ENCODE measurements at regions not wholly inside any gene's neighbourhood (a gene's known extent, or its start where the extent isn't known, plus 50 kb on each side); places are given as distances from the start of the nearest gene placed in this dataset.

- no peak overlapping the region for H4K8ac ChIP-seq (replicated peaks; ENCODE audit: insufficient read length, low read depth, low read length)
- no peak overlapping the region for H2AK5ac ChIP-seq (ENCODE audit: insufficient read length, low read length)
- H3K4me2 ChIP-seq (ENCODE audit: insufficient read depth, insufficient read length, low read length), result no peak overlapping the region
- H3K9me3 Mint-ChIP-seq, result peaks cover 10 to 24% of the 10 kb centered on the region in 2 experiments; a peak in 4 of 5 replicates
- no peak overlapping the region for H3K9ac ChIP-seq (ENCODE audit: extremely low read depth, insufficient read length, low read length)
- H3T11ph ChIP-seq (ENCODE audit: low read length), result no peak overlapping the region
- H2BK15ac ChIP-seq (ENCODE audit: low read depth, low read length), result no peak overlapping the region
- TF ChIP-seq, protein P1, sequence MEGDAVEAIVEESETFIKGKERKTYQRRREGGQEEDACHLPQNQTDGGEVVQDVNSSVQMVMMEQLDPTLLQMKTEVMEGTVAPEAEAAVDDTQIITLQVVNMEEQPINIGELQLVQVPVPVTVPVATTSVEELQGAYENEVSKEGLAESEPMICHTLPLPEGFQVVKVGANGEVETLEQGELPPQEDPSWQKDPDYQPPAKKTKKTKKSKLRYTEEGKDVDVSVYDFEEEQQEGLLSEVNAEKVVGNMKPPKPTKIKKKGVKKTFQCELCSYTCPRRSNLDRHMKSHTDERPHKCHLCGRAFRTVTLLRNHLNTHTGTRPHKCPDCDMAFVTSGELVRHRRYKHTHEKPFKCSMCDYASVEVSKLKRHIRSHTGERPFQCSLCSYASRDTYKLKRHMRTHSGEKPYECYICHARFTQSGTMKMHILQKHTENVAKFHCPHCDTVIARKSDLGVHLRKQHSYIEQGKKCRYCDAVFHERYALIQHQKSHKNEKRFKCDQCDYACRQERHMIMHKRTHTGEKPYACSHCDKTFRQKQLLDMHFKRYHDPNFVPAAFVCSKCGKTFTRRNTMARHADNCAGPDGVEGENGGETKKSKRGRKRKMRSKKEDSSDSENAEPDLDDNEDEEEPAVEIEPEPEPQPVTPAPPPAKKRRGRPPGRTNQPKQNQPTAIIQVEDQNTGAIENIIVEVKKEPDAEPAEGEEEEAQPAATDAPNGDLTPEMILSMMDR (conservative IDR thresholded peaks at IDR 0.05), result no peak
- no peak overlapping the region for H3K27ac ChIP-seq (ENCODE audit: insufficient read length, low read depth, low read length)
- no peaks in the 10 kb centered on the region for H3K27me3 ChIP-seq (ENCODE audit: insufficient read depth, low read length)
- no peak overlapping the region for H3K4me3 Mint-ChIP-seq
- WGBS (ENCODE audit: extremely low coverage, insufficient read length, low lambda C conversion rate), result no CpG with 5 or more reads among the region's 2 CpGs
- peaks cover 2% of the 10 kb centered on the region; the same call in 1 of the 2 replicates for H3K27me3 Mint-ChIP-seq (ENCODE audit: low read depth)
- H2BK5ac ChIP-seq (ENCODE audit: insufficient read length, low read length), result no peak overlapping the region
- H3K4ac ChIP-seq (ENCODE audit: low read depth, low read length), result no peak overlapping the region
- H3K79me2 ChIP-seq (ENCODE audit: insufficient read depth, low read length), result no peaks in the 10 kb centered on the region
- no peak overlapping the region; a peak in 1 of 7 replicates for H3K27ac Mint-ChIP-seq
- H3K79me1 ChIP-seq (ENCODE audit: insufficient read depth, low read depth, low read length, poor library complexity, severe bottlenecking), result no peaks in the 10 kb centered on the region
- DNase-seq, result no peak
- no peaks in the 10 kb centered on the region for H3K23me2 ChIP-seq (ENCODE audit: insufficient read length, low read depth, low read length, poor library complexity, severe bottlenecking)
- H3K4me1 Mint-ChIP-seq, result no peaks in the 10 kb centered on the region
- peaks cover 0 to 13% (median 6%) of the 10 kb centered on the region in 3 experiments; a peak in 4 of 7 replicates for H3K36me3 Mint-ChIP-seq (ENCODE audit: insufficient read depth in 1 of 3, low read depth in 3 of 3)
- no peaks in the 10 kb centered on the region for H4K20me1 ChIP-seq (ENCODE audit: control insufficient read depth, insufficient read depth, insufficient read length)
- no peaks in the 10 kb centered on the region for H3K4me1 ChIP-seq (ENCODE audit: insufficient read depth, low read length)
- no peak overlapping the region for H2BK12ac ChIP-seq (ENCODE audit: insufficient read length, low read depth, low read length)
- no peak overlapping the region for H3K56ac ChIP-seq (ENCODE audit: insufficient read length, low read depth, low read length)
- H2BK120ac ChIP-seq (ENCODE audit: low read depth, low read length, poor library complexity, severe bottlenecking), result no peak overlapping the region
- H4K5ac ChIP-seq (ENCODE audit: insufficient read length, low read depth, low read length), result no peak overlapping the region
- no peak overlapping the region for H3K23ac ChIP-seq (ENCODE audit: insufficient read length, low read depth, low read length)
- H3K18ac ChIP-seq (ENCODE audit: insufficient read length, low read depth, low read length), result no peak overlapping the region
- H4K91ac ChIP-seq (ENCODE audit: insufficient read length, low read depth, low read length), result no peak overlapping the region
- no peak overlapping the region for H2AFZ ChIP-seq (ENCODE audit: low read length)
- no peak overlapping the region for H2BK20ac ChIP-seq (ENCODE audit: low read depth, low read length, poor library complexity, severe bottlenecking)
- no peaks in the 10 kb centered on the region for H3K9me3 ChIP-seq (ENCODE audit: control insufficient read depth, low read depth, low read length)
- no peak overlapping the region for H3K14ac ChIP-seq (ENCODE audit: insufficient read depth, low read length)
These were observed 568.7 kb downstream of the TRAM1L1 start for GRCh38 chr4:116516711-116517110.
